ENCODE measurements at regions not wholly inside any gene's neighbourhood (a gene's known extent, or its start where the extent isn't known, plus 50 kb on each side); places are given as distances from the start of the nearest gene placed in this dataset.

DNA sequence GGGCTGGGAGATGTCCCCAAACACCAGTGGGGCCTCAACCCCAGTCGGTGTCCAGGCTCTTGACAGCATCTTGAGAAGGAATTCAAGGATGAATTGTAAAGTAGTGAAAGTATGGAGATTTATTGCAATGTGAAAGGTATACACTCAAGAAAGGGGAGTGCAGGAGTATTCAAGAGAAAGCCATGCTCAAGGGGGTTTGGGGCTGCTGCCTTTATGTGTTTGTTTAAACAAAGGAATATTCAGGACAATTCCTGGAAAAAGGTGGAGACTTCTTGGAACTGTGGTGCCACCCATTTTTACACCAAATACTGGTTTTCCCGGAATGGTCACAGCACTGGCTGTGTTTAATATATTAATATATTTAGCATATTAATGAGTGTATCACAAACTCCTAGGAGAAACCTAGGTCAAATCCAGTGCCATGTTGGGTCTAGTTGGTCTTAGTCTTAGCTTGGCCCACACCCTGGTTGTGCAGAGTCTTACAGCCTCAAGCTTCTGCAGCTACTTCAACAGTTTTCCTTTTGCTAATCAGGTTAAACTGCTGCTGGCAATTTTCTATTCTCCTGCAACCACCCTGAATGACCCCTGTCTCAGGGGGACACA lies 138.5 kb upstream of the TMTC4 start:
- Histone ChIP-seq H3K79me2 (ENCODE audit: low read depth) (no peaks in the 10 kb centered on the region), H3K4me1 (peaks cover 41% of the 10 kb centered on the region), H3K27me3 (no peaks in the 10 kb centered on the region), H3F3A (ENCODE audit: low read depth) (peaks cover 19% of the 10 kb centered on the region), H3K9me3 (ENCODE audit: low read depth) (no peaks in the 10 kb centered on the region), H3K4me3 (no peak overlapping the region), H2AFZ (replicated peaks) (no peak overlapping the region), H3K36me3 (no peaks in the 10 kb centered on the region), H3K9ac (no peak overlapping the region), H4K20me1 (ENCODE audit: low read depth) (no peaks in the 10 kb centered on the region), H3K4me2 (no peak overlapping the region), H3K27ac (no peak overlapping the region)
- Mint-ChIP-seq H3K9me3 (peaks cover 9% of the 10 kb centered on the region), H3K36me3 (no peaks in the 10 kb centered on the region), H3K27ac (peak overlapping the region; percentile 24), H3K27me3 (ENCODE audit: insufficient read depth, low read depth) (peaks cover 2% of the 10 kb centered on the region), H3K4me3 (no peak overlapping the region), H3K4me1 (peaks cover 53% of the 10 kb centered on the region)
- TF ChIP-seq EZH2phosphoT487 (IDR thresholded peaks at IDR 0.05) = no peak
- TF ChIP-seq, protein P1, sequence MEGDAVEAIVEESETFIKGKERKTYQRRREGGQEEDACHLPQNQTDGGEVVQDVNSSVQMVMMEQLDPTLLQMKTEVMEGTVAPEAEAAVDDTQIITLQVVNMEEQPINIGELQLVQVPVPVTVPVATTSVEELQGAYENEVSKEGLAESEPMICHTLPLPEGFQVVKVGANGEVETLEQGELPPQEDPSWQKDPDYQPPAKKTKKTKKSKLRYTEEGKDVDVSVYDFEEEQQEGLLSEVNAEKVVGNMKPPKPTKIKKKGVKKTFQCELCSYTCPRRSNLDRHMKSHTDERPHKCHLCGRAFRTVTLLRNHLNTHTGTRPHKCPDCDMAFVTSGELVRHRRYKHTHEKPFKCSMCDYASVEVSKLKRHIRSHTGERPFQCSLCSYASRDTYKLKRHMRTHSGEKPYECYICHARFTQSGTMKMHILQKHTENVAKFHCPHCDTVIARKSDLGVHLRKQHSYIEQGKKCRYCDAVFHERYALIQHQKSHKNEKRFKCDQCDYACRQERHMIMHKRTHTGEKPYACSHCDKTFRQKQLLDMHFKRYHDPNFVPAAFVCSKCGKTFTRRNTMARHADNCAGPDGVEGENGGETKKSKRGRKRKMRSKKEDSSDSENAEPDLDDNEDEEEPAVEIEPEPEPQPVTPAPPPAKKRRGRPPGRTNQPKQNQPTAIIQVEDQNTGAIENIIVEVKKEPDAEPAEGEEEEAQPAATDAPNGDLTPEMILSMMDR (IDR thresholded peaks at IDR 0.05) = no peak
- DNase-seq (ENCODE audit: low spot score) = no peak

DNA sequence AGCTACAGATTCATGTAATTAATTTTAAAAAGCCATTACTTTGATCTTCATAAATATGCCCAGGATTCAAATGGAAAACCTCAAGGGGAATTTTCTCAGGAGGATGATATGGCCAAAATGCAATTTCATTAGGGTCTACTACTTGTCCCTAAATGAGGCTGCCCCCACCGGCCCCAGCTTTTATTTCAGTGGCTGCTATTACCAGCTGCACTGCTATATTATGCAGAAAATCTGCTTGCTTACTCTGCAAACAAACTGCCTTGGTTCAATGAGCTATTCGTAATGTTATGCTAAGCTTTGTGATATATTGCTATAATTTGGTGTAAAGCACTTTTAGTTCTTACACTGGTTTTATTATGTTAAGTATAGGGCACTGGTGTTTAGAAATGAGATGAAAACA lies 137.3 kb upstream of the TMTC4 start:
- Mint-ChIP-seq H3K4me3 (no peak overlapping the region), H3K4me1 (peaks cover 51% of the 10 kb centered on the region), H3K27me3 (ENCODE audit: insufficient read depth, low read depth) (peaks cover 2% of the 10 kb centered on the region), H3K27ac (no peak overlapping the region), H3K9me3 (no peaks in the 10 kb centered on the region), H3K36me3 (no peaks in the 10 kb centered on the region)
- Histone ChIP-seq H3K79me2 (ENCODE audit: low read depth) (no peaks in the 10 kb centered on the region), H4K20me1 (ENCODE audit: low read depth) (no peaks in the 10 kb centered on the region), H3K4me3 (no peak overlapping the region), H3K9ac (no peak overlapping the region), H3K36me3 (no peaks in the 10 kb centered on the region), H3K4me2 (no peak overlapping the region), H3K27ac (no peak overlapping the region), H2AFZ (replicated peaks) (no peak overlapping the region), H3F3A (ENCODE audit: low read depth) (peaks cover 19% of the 10 kb centered on the region), H3K4me1 (peaks cover 47% of the 10 kb centered on the region), H3K27me3 (no peaks in the 10 kb centered on the region), H3K9me3 (ENCODE audit: low read depth) (no peaks in the 10 kb centered on the region)
- DNase-seq (ENCODE audit: low spot score) = no peak
- TF ChIP-seq, protein P1 (IDR thresholded peaks at IDR 0.05) = no peak
- no peak for TF ChIP-seq EZH2 (IDR thresholded peaks at IDR 0.05)
- TF ChIP-seq EZH2phosphoT487 (IDR thresholded peaks at IDR 0.05) = no peak

DNA sequence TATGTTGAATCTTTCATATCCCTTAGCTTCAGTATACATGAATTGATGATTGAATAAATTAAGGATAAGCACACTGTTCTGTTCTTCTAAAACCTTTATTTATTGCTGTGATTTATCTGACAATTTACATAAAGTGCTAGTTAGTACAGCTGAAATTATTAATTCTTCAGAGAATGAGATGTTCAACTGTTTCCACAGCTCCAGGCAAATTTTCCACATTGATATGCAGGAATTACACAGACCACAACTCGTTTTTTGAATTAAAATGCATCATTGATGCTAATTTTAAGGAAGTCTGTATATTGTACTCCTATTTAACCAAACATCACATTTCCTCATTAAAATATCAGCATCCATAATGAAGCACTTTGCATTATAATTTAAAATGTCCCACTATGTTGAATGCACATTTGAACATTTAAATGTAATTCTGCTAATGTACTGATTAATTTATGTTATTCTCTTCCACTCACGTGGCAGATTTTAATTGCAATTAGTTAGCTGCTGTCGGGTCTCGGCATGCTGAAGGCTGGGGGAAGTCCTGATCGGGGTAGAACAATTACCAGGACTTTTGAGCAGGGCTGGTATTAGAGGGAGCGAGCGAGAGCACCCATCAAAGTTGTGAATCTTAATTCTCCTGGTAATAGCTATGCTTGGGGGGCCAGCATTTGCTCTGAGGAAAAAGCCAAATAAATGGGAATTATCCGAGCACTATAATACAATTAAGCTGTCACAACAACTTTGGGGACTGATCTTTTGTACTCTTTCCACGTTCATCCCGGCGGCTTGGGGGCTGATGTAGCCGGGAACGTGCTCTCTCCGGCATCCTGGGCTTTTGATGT lies 136.7 kb upstream of the TMTC4 start:
- Mint-ChIP-seq H3K27me3 (ENCODE audit: insufficient read depth, low read depth) (peaks cover 2% of the 10 kb centered on the region), H3K27ac (no peak overlapping the region), H3K9me3 (no peaks in the 10 kb centered on the region), H3K4me3 (no peak overlapping the region), H3K36me3 (no peaks in the 10 kb centered on the region), H3K4me1 (peaks cover 48% of the 10 kb centered on the region)
- Histone ChIP-seq H3K4me3 (no peak overlapping the region), H3F3A (ENCODE audit: low read depth) (peaks cover 19% of the 10 kb centered on the region), H3K27ac (no peak overlapping the region), H3K79me2 (ENCODE audit: low read depth) (no peaks in the 10 kb centered on the region), H3K4me1 (peaks cover 47% of the 10 kb centered on the region), H3K27me3 (no peaks in the 10 kb centered on the region), H2AFZ (replicated peaks) (peak overlapping the region; percentile 11), H3K9me3 (ENCODE audit: low read depth) (no peaks in the 10 kb centered on the region), H3K36me3 (no peaks in the 10 kb centered on the region), H3K9ac (no peak overlapping the region), H4K20me1 (ENCODE audit: low read depth) (no peaks in the 10 kb centered on the region), H3K4me2 (no peak overlapping the region)
- TF ChIP-seq EZH2 (IDR thresholded peaks at IDR 0.05) = no peak
- DNase-seq (ENCODE audit: low spot score) = no peak

DNA sequence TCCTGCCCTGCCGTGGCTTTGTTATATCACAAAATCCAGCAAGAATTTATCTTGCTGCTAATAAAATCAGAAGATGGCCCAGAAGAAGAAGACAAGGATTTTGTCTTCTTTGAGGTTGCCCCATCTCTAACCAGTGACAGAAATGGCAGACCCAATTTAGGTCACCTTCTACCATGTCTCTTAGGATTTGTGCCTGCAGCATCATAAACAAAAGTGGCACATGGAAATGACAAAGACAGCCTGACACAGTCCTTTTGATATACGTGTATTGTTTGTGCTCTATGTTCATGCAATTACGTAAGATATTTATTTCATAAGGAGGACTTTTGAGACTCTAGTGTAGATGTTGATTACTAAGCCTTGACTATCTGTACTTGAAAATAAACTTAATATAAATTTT lies 135.9 kb upstream of the TMTC4 start:
- H3K36me3 Mint-ChIP-seq = no peaks in the 10 kb centered on the region
- H3K27ac Mint-ChIP-seq = no peak overlapping the region
- peaks cover 41% of the 10 kb centered on the region for H3K4me1 Mint-ChIP-seq
- Histone ChIP-seq H3K27ac (no peak overlapping the region), H3K36me3 (no peaks in the 10 kb centered on the region), H2AFZ (replicated peaks) (no peak overlapping the region), H3K79me2 (ENCODE audit: low read depth) (no peaks in the 10 kb centered on the region), H4K20me1 (ENCODE audit: low read depth) (no peaks in the 10 kb centered on the region), H3K27me3 (no peaks in the 10 kb centered on the region), H3K9ac (no peak overlapping the region), H3K9me3 (ENCODE audit: low read depth) (no peaks in the 10 kb centered on the region), H3K4me2 (peak overlapping the region; percentile 2), H3K4me1 (peaks cover 55% of the 10 kb centered on the region), H3K4me3 (no peak overlapping the region), H3F3A (ENCODE audit: low read depth) (peaks cover 24% of the 10 kb centered on the region)
- no peak for DNase-seq (ENCODE audit: low spot score)
- H3K4me3 Mint-ChIP-seq = no peak overlapping the region
- no peaks in the 10 kb centered on the region for H3K9me3 Mint-ChIP-seq
- H3K27me3 Mint-ChIP-seq (ENCODE audit: insufficient read depth, low read depth) = peaks cover 2% of the 10 kb centered on the region
- TF ChIP-seq, protein P1 (IDR thresholded peaks at IDR 0.05) = no peak
- no peak for TF ChIP-seq EZH2 (IDR thresholded peaks at IDR 0.05)
- no peak for TF ChIP-seq EZH2phosphoT487 (IDR thresholded peaks at IDR 0.05)
